ENCODE measurements at regions not wholly inside any gene's neighbourhood (a gene's known extent, or its start where the extent isn't known, plus 50 kb on each side); places are given as distances from the start of the nearest gene placed in this dataset.

- TF ChIP-seq CTCF (IDR thresholded peaks at IDR 0.05; ENCODE audit: insufficient read depth, low read depth, low read length), result no peak
- CTCF ChIA-PET, result no interaction called here
- Histone ChIP-seq H3K27me3 (ENCODE audit: control insufficient read depth, insufficient read depth, low read length) (no peaks in the 10 kb centered on the region), H3K36me3 (ENCODE audit: control insufficient read depth, insufficient read depth, low read length) (no peaks in the 10 kb centered on the region), H3K4me3 (ENCODE audit: low read depth, low read length) (no peak overlapping the region)
- POLR2A ChIA-PET, result no interaction called here
- DNase-seq (ENCODE audit: low read depth), result no peak
Measured at GRCh38 chr5:3288325-3288724, 307.3 kb upstream of the IRX1 start.

GRCh38 chr5:3287516-3287915 lies 308.1 kb upstream of the IRX1 start:
- Histone ChIP-seq H3K36me3 (ENCODE audit: control insufficient read depth, insufficient read depth, low read length) (no peaks in the 10 kb centered on the region), H3K4me3 (ENCODE audit: low read depth, low read length) (no peak overlapping the region), H3K27me3 (ENCODE audit: control insufficient read depth, insufficient read depth, low read length) (no peaks in the 10 kb centered on the region)
- ChIA-PET POLR2A (no interaction called here), CTCF (no interaction called here)
- DNase-seq (ENCODE audit: low read depth), result no peak
- TF ChIP-seq CTCF (IDR thresholded peaks at IDR 0.05; ENCODE audit: insufficient read depth, low read depth, low read length), result no peak

- CTCF ChIA-PET, result no interaction called here
- POLR2A ChIA-PET, result no interaction called here
- no peak for TF ChIP-seq CTCF (IDR thresholded peaks at IDR 0.05; ENCODE audit: insufficient read depth, low read depth, low read length)
- H3K36me3 ChIP-seq (ENCODE audit: control insufficient read depth, insufficient read depth, low read length), result no peaks in the 10 kb centered on the region
- H3K27me3 ChIP-seq (ENCODE audit: control insufficient read depth, insufficient read depth, low read length), result no peaks in the 10 kb centered on the region
- no peak overlapping the region for H3K4me3 ChIP-seq (ENCODE audit: low read depth, low read length)
- DNase-seq (ENCODE audit: low read depth), result no peak
Measured at GRCh38 chr5:3285621-3286020, 310.0 kb upstream of the IRX1 start.

GRCh38 chr5:3284506-3284905 lies 311.1 kb upstream of the IRX1 start:
- POLR2A ChIA-PET, result no interaction called here
- no peak for DNase-seq (ENCODE audit: low read depth)
- H3K4me3 ChIP-seq (ENCODE audit: low read depth, low read length), result no peak overlapping the region
- no peak for TF ChIP-seq CTCF (IDR thresholded peaks at IDR 0.05; ENCODE audit: insufficient read depth, low read depth, low read length)
- H3K36me3 ChIP-seq (ENCODE audit: control insufficient read depth, insufficient read depth, low read length), result no peaks in the 10 kb centered on the region
- H3K27me3 ChIP-seq (ENCODE audit: control insufficient read depth, insufficient read depth, low read length), result no peaks in the 10 kb centered on the region
- CTCF ChIA-PET, result no interaction called here

GRCh38 chr5:3282841-3283240 lies 312.8 kb upstream of the IRX1 start:
- no peak overlapping the region for H3K4me3 ChIP-seq (ENCODE audit: low read depth, low read length)
- POLR2A ChIA-PET, result no interaction called here
- TF ChIP-seq CTCF (IDR thresholded peaks at IDR 0.05; ENCODE audit: insufficient read depth, low read depth, low read length), result no peak
- no peak for DNase-seq (ENCODE audit: low read depth)
- H3K36me3 ChIP-seq (ENCODE audit: control insufficient read depth, insufficient read depth, low read length), result no peaks in the 10 kb centered on the region
- H3K27me3 ChIP-seq (ENCODE audit: control insufficient read depth, insufficient read depth, low read length), result no peaks in the 10 kb centered on the region
- CTCF ChIA-PET, result no interaction called here
